ENCODE measurements at regions not wholly inside any gene's neighbourhood (a gene's known extent, or its start where the extent isn't known, plus 50 kb on each side); places are given as distances from the start of the nearest gene placed in this dataset.

GRCh38 chr20:22307409-22307808 is 277.0 kb downstream of the FOXA2 start:
- no peak for TF ChIP-seq SUZ12 (IDR thresholded peaks at IDR 0.05; ENCODE audit: extremely low read depth, insufficient read depth, insufficient read length)
- no peak for TF ChIP-seq ZNF274 (IDR thresholded peaks at IDR 0.05; ENCODE audit: low read depth, low read length)
